ENCODE measurements at regions not wholly inside any gene's neighbourhood (a gene's known extent, or its start where the extent isn't known, plus 50 kb on each side); places are given as distances from the start of the nearest gene placed in this dataset.
"Not testable (repeated sequence)": the region's sequence is repeated elsewhere in the genome, so short reads cannot be mapped to it uniquely, and the experiment has no call there.

- DNase-seq: no peak
Observed at GRCh38 chr17:27066315-27066714, 227.6 kb upstream of the WSB1 start.

- no peak for DNase-seq
Observed at GRCh38 chr17:27069842-27070508, 223.9 kb upstream of the WSB1 start.

GRCh38 chr17:27070836-27071235, 223.1 kb upstream of the WSB1 start:
- DNase-seq: no peak

- no peak for DNase-seq
Observed at GRCh38 chr17:27072885-27073284, 221.0 kb upstream of the WSB1 start.

GRCh38 chr17:27076814-27077213, 217.1 kb upstream of the WSB1 start:
- no peak for DNase-seq

- DNase-seq: no peak
Observed at GRCh38 chr17:27078296-27078695, 215.6 kb upstream of the WSB1 start.

GRCh38 chr17:27079660-27080059, 214.3 kb upstream of the WSB1 start:
- no peak for DNase-seq

- no peak for DNase-seq
Observed at GRCh38 chr17:27081002-27081638, 212.8 kb upstream of the WSB1 start.

GRCh38 chr17:27082023-27082774, 211.7 kb upstream of the WSB1 start:
- no peak for DNase-seq

GRCh38 chr17:27082775-27083154, 211.1 kb upstream of the WSB1 start:
- no peak for DNase-seq

GRCh38 chr17:27083408-27084185, 210.3 kb upstream of the WSB1 start:
- DNase-seq: no peak

GRCh38 chr17:27085517-27085916, 208.4 kb upstream of the WSB1 start:
- no peak for DNase-seq

GRCh38 chr17:27086526-27086925, 207.4 kb upstream of the WSB1 start:
- no peak for DNase-seq

- no peak for DNase-seq
Observed at GRCh38 chr17:27087935-27088766, 205.8 kb upstream of the WSB1 start.

- no peak for DNase-seq
Observed at GRCh38 chr17:27088767-27089078, 205.2 kb upstream of the WSB1 start.

- not testable (repeated sequence) for DNase-seq
Observed at GRCh38 chr17:27089079-27089928, 204.6 kb upstream of the WSB1 start.

- no peak for DNase-seq
Observed at GRCh38 chr17:27089929-27090247, 204.0 kb upstream of the WSB1 start.

GRCh38 chr17:27090450-27091042, 203.4 kb upstream of the WSB1 start:
- not testable (repeated sequence) for DNase-seq

GRCh38 chr17:27091043-27091497, 202.8 kb upstream of the WSB1 start:
- DNase-seq: no peak

- not testable (repeated sequence) for DNase-seq
Observed at GRCh38 chr17:27094179-27094578, 199.7 kb upstream of the WSB1 start.

- DNase-seq: not testable (repeated sequence)
Observed at GRCh38 chr17:27095821-27096220, 198.1 kb upstream of the WSB1 start.
